Erythroblast (primary cell): ENCODE measurements at regions not wholly inside any gene's neighbourhood (a gene's known extent, or its start where the extent isn't known, plus 50 kb on each side); places are given as distances from the start of the nearest gene placed in this dataset.

Source experiments
- GATA1 ChIP-seq: IDR thresholded peaks from 2 replicates; pipeline ENCODE4 v1.6.1; 2011; ENCODE audit warnings: low read depth, mild to moderate bottlenecking, control low read depth, low read length, moderate library complexity
- POLR2A ChIP-seq: IDR thresholded peaks from 2 replicates; pipeline ENCODE4 v1.6.1; 2011; ENCODE audit warnings: mild to moderate bottlenecking, low read length

GRCh38 chr13:78750735-78751134 is 91.8 kb upstream of the OBI1 start:
- TF ChIP-seq POLR2A (no peak), GATA1 (no peak)
